Activated naive CD8-positive, alpha-beta T cell treated with anti-CD3 and anti-CD28 coated beads for 36 hours (primary cell): ENCODE measurements at regions not wholly inside any gene's neighbourhood (a gene's known extent, or its start where the extent isn't known, plus 50 kb on each side); places are given as distances from the start of the nearest gene placed in this dataset.
"Not testable (repeated sequence)": the region's sequence is repeated elsewhere in the genome, so short reads cannot be mapped to it uniquely, and the experiment has no call there.

Experiments
- DNase-seq: peaks from one replicate; pipeline ENCODE4 v3.0.0; 2021
- H3K27ac Mint-ChIP-seq: one replicate; pipeline ENCODE4 v1.8.0; 2022; ENCODE audit warnings: mild to moderate bottlenecking, moderate library complexity, mixed read lengths
- H3K27me3 Mint-ChIP-seq: one replicate; pipeline ENCODE4 v1.8.0; 2022; ENCODE audit warnings: mild to moderate bottlenecking, mixed read lengths
- H3K36me3 Mint-ChIP-seq: one replicate; pipeline ENCODE4 v1.8.0; 2021; ENCODE audit warnings: mild to moderate bottlenecking, mixed read lengths
- H3K4me1 Mint-ChIP-seq: one replicate; pipeline ENCODE4 v1.8.0; 2021; ENCODE audit warnings: mixed read lengths
- H3K4me3 Mint-ChIP-seq: one replicate; pipeline ENCODE4 v1.8.0; 2022; ENCODE audit warnings: mild to moderate bottlenecking, moderate library complexity, mixed read lengths
- H3K9me3 Mint-ChIP-seq: one replicate; pipeline ENCODE4 v1.8.0; 2022; ENCODE audit warnings: mixed read lengths

GRCh38 chr3:10683106-10683505 is 132.9 kb upstream of the SLC6A11 start:
- Mint-ChIP-seq H3K27ac (no peak overlapping the region), H3K27me3 (peaks cover 4% of the 10 kb centered on the region), H3K4me1 (no peaks in the 10 kb centered on the region), H3K9me3 (no peaks in the 10 kb centered on the region), H3K4me3 (no peak overlapping the region), H3K36me3 (no peaks in the 10 kb centered on the region)
- no peak for DNase-seq

- no peak for DNase-seq
- no peak overlapping the region for H3K27ac Mint-ChIP-seq
- H3K36me3 Mint-ChIP-seq, result no peaks in the 10 kb centered on the region
- no peak overlapping the region for H3K4me3 Mint-ChIP-seq
- H3K9me3 Mint-ChIP-seq, result no peaks in the 10 kb centered on the region
- H3K27me3 Mint-ChIP-seq, result peaks cover 4% of the 10 kb centered on the region
- H3K4me1 Mint-ChIP-seq, result no peaks in the 10 kb centered on the region
Measured at GRCh38 chr3:10688126-10688525, 127.9 kb upstream of the SLC6A11 start.

GRCh38 chr3:10688548-10689172 is 127.4 kb upstream of the SLC6A11 start:
- no peaks in the 10 kb centered on the region for H3K36me3 Mint-ChIP-seq
- no peak overlapping the region for H3K4me3 Mint-ChIP-seq

GRCh38 chr3:10692039-10692622 is 123.9 kb upstream of the SLC6A11 start:
- H3K36me3 Mint-ChIP-seq, result no peaks in the 10 kb centered on the region
- DNase-seq, result no peak
- no peaks in the 10 kb centered on the region for H3K4me1 Mint-ChIP-seq
- no peak overlapping the region for H3K4me3 Mint-ChIP-seq
- H3K9me3 Mint-ChIP-seq, result no peaks in the 10 kb centered on the region
- no peaks in the 10 kb centered on the region for H3K27me3 Mint-ChIP-seq
- H3K27ac Mint-ChIP-seq, result no peak overlapping the region

More at GRCh38 chr3:10688548-10689172, 127.4 kb upstream of the SLC6A11 start:
- peaks cover 4% of the 10 kb centered on the region for H3K27me3 Mint-ChIP-seq
- DNase-seq, result no peak
- no peaks in the 10 kb centered on the region for H3K9me3 Mint-ChIP-seq
- H3K4me1 Mint-ChIP-seq, result no peaks in the 10 kb centered on the region
- no peak overlapping the region for H3K27ac Mint-ChIP-seq

GRCh38 chr3:10693457-10693856 is 122.6 kb upstream of the SLC6A11 start:
- H3K27me3 Mint-ChIP-seq, result no peaks in the 10 kb centered on the region

DNA sequence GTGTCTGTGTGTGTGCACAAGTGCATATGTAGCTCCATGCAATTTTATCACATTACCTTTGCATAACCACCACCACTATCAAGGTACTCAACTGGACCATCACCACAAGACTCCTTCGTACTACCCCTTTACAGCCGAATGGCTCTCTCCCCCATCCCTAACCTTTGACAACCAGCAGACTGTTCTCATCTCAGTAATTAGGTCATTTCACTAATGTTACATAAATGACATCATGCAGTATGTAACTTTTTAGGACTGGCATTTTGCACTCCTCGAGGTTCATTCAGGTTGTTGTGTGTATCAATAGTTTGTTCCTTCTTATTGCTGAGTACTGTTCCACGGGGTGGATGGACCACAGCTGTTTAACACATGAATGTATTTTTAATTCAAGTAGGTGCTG is 121.8 kb upstream of the SLC6A11 start:
- H3K27me3 Mint-ChIP-seq, result no peaks in the 10 kb centered on the region
- H3K27ac Mint-ChIP-seq, result no peak overlapping the region
- H3K36me3 Mint-ChIP-seq, result no peaks in the 10 kb centered on the region
- H3K4me3 Mint-ChIP-seq, result no peak overlapping the region
- no peaks in the 10 kb centered on the region for H3K4me1 Mint-ChIP-seq
- no peaks in the 10 kb centered on the region for H3K9me3 Mint-ChIP-seq
- DNase-seq, result no peak

More at GRCh38 chr3:10693457-10693856, 122.6 kb upstream of the SLC6A11 start:
- Mint-ChIP-seq H3K4me3 (no peak overlapping the region), H3K27ac (no peak overlapping the region), H3K9me3 (no peaks in the 10 kb centered on the region), H3K4me1 (no peaks in the 10 kb centered on the region), H3K36me3 (no peaks in the 10 kb centered on the region)
- no peak for DNase-seq

DNA sequence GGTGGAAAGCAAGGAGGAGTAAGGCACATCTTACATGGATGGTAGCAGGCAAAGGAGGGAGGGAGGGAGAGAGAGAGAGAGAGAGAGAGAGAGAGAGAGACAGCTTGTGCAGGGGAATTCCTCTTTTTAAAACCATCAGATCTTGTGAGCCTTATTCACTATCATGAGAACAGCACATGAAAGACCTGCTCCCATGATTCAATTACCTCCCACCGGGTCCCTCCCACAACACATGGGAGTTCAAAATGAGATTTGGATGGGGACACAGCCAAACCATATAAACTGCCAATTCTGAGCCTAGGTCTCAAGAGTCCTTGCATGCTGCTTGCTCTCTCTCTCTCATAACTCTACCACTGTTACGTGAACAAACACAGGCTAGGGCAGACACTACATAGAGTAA is 120.8 kb upstream of the SLC6A11 start:
- not testable (repeated sequence) for H3K4me3 Mint-ChIP-seq, H3K27me3 Mint-ChIP-seq, H3K9me3 Mint-ChIP-seq

DNA sequence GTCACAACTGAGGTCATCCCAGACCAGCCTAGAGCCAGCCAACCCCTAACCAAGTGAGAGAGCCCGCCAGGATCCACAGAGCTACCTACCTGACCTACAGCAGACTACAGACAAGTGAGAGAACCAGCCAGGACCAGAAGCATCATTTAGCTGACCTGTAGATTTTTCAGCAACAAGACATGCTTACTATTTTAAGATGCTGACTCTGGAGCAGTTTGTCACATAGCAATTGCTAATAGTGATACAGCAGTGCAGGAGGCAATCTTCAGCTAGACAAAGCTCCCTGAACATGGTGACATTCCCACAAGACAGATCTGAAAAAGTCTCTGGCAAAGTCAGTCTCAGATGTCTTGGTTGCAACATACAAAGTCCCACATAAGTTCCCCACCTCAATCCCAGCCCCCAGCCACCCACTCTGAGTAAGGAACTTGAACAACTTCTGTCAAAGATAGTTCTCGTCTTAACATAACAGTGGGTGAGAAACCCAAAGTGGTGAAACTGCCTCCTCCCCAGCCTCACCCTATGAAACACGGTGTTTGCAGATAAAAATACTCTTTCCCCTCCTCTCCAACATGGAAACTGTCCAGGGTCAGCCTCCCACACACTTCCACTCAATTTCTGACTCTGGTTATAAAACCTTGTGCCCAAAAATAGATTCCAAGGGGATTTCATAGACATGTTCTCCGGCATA is 120.3 kb upstream of the SLC6A11 start:
- no peaks in the 10 kb centered on the region for H3K9me3 Mint-ChIP-seq
- no peak overlapping the region for H3K4me3 Mint-ChIP-seq
- H3K27me3 Mint-ChIP-seq, result peaks cover under 1% of the 10 kb centered on the region

More for the DNA sequence above, 120.8 kb upstream of the SLC6A11 start:
- not testable (repeated sequence) for DNase-seq, H3K36me3 Mint-ChIP-seq, H3K27ac Mint-ChIP-seq, H3K4me1 Mint-ChIP-seq

GRCh38 chr3:10697918-10698317 is 118.1 kb upstream of the SLC6A11 start:
- Mint-ChIP-seq H3K27ac (no peak overlapping the region), H3K9me3 (no peaks in the 10 kb centered on the region), H3K4me1 (no peaks in the 10 kb centered on the region), H3K36me3 (no peaks in the 10 kb centered on the region), H3K4me3 (no peak overlapping the region), H3K27me3 (peaks cover 19% of the 10 kb centered on the region)
- no peak for DNase-seq

More for the DNA sequence above, 120.3 kb upstream of the SLC6A11 start:
- DNase-seq, result no peak
- Mint-ChIP-seq H3K27ac (no peak overlapping the region), H3K36me3 (no peaks in the 10 kb centered on the region), H3K4me1 (no peaks in the 10 kb centered on the region)

DNA sequence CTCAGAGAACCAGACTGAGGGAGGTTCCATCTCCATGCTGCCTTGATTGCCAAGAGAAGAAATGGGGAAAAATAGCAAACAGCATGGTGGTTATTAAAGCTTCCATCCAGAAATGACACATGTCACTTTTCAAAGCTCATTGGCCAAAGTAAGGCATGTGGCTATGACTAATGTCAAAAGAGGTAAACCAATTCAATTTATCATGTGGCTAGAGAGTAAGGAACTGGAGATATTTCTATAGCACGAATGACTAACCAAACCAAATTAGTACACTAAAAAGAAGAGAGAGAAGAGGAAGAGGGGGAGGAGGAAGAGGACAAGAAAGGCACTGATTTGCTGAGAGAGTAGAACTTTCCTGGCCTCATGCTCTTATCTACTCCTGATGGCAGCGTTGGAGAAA is 115.2 kb upstream of the SLC6A11 start:
- no peak overlapping the region for H3K4me3 Mint-ChIP-seq
- no peaks in the 10 kb centered on the region for H3K9me3 Mint-ChIP-seq
- H3K27ac Mint-ChIP-seq, result no peak overlapping the region
- H3K36me3 Mint-ChIP-seq, result no peaks in the 10 kb centered on the region
- H3K27me3 Mint-ChIP-seq, result peaks cover 46% of the 10 kb centered on the region
- no peak for DNase-seq
- H3K4me1 Mint-ChIP-seq, result no peaks in the 10 kb centered on the region

DNA sequence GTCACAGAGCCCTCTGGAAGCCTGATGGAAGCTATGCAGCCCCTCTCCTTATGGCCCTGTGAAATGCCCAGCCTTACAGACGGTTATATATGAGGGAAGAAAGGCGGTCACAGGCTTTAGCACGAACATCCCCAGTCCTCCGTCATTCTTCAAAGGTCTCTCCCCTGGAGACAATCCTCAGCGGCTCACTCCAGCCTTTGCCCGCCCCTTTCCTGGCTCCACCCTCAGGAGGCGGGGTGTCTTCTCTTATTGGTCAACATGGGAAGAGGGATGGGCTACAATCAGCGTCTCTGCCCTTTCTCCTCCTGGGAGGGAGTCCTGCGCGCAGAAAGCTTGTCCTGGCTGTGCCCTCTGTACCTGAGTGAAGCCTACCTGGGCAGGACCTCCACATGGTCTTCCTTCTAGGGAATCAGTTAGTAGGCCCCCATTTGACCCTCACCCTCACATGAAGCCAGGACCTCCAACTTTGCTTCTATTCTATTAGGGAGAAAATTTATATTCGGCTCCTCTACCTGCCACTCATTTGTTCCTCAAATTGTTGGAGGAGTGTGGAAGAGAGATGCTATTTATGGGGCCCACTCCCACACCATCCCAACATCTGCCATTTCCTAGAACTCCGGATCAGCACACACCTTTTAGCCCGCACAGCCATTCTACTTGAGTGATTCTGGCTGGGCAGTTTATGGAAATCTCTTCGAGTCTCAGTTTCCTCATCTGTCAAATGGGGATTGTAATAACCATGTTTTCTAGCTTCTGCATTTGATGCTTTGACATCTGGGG is 112.9 kb upstream of the SLC6A11 start:
- no peak overlapping the region for H3K4me3 Mint-ChIP-seq
- H3K27ac Mint-ChIP-seq, result no peak overlapping the region
- no peaks in the 10 kb centered on the region for H3K9me3 Mint-ChIP-seq
- peak; percentile 20 for DNase-seq
- H3K27me3 Mint-ChIP-seq, result peaks cover 62% of the 10 kb centered on the region
- no peaks in the 10 kb centered on the region for H3K36me3 Mint-ChIP-seq
- H3K4me1 Mint-ChIP-seq, result peaks cover 10% of the 10 kb centered on the region

DNA sequence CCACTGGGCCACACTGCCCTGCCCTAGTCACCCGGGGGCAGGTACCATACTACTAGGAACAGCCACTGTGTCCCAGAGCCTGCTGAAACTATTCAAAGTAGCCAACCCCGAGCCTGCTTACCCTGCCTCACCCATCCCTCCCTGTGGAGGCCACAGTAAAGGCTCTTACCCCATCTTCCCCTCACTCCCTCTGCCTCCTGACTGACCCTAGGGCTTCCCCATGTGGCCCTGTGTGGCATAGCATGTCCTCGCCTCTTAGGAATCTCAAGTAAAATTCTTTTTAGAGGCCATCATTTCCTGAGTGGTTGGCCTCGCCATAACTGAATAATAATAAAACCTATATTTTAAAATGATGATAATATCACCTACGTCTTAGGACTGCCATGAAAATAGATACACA is 112.2 kb upstream of the SLC6A11 start:
- Mint-ChIP-seq H3K4me1 (peaks cover 10% of the 10 kb centered on the region), H3K27ac (no peak overlapping the region), H3K27me3 (peaks cover 69% of the 10 kb centered on the region)

DNA sequence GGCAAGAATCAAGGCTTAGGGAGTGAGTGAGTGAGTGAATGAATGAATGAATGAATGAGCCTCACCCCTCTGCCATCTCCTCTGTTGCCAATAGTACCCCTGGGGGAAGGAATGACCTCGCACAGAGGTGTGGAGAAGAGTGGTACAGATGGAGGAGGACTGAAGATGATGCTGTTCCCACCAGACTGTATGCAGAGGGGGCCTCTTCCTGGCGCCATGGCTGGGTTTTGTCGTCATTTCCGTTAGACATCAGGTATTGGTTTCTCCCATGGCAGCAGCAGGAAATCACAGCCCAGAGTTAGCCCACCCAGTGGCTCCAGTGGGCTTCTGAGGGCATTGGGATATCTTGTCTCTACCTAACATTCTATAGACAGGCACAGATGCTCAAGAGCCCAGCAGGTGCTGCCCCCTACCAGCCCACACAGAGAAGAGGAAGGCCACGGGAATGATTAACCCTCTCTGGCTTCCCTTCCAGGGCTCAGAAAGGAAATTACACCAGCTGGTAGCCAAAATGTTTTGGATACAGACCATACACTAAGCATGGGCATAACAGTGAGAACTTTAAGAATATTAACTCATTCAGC is 109.8 kb upstream of the SLC6A11 start:
- Mint-ChIP-seq H3K27ac (no peak overlapping the region), H3K9me3 (no peaks in the 10 kb centered on the region), H3K36me3 (no peaks in the 10 kb centered on the region), H3K4me3 (no peak overlapping the region), H3K27me3 (peaks cover 87% of the 10 kb centered on the region), H3K4me1 (peaks cover 10% of the 10 kb centered on the region)
- no peak for DNase-seq

More for the DNA sequence above, 112.2 kb upstream of the SLC6A11 start:
- DNase-seq, result no peak
- no peaks in the 10 kb centered on the region for H3K36me3 Mint-ChIP-seq
- H3K9me3 Mint-ChIP-seq, result no peaks in the 10 kb centered on the region
- no peak overlapping the region for H3K4me3 Mint-ChIP-seq

DNA sequence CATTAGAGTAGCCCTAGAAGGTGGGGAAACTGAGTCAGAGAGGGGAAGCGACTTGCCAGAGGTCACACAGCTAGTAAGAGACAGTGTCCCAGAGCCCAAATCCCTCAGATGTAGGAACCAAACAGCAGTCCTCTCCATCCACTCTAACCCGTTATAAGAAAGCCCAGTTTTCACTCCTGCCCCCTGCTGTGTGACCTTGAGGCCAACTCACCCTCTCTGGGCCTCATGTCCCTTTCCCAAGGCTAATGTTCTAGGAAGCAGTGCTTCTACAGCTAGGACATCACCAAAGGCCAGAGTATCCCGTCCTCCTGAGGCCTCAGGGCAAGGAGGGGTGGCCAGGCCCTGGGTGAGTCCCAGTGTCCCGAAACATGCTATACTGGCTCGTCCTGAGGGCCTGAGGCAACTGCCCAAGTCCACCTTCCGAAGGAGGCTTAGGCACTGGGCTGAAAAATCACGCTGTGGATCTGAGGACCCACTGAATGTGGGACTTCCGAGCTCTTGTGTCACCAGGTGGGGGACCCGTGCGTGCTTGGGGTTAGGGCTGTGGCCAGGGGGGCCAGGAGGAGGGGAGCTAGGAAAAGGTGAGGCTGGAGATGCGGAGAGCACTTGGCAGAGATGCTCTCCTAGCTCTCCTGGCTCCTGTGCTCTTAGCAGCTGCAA is 109.2 kb upstream of the SLC6A11 start:
- no peak for DNase-seq
- no peak overlapping the region for H3K4me3 Mint-ChIP-seq

More for the DNA sequence above, 109.2 kb upstream of the SLC6A11 start:
- no peak overlapping the region for H3K27ac Mint-ChIP-seq
- H3K9me3 Mint-ChIP-seq, result no peaks in the 10 kb centered on the region
- H3K36me3 Mint-ChIP-seq, result no peaks in the 10 kb centered on the region
- H3K4me1 Mint-ChIP-seq, result peaks cover 10% of the 10 kb centered on the region
- peaks cover 81% of the 10 kb centered on the region for H3K27me3 Mint-ChIP-seq
